SIG-M5 treated with dmso at 0.1 percent for 504 hours (cell line): ENCODE measurements at regions not wholly inside any gene's neighbourhood (a gene's known extent, or its start where the extent isn't known, plus 50 kb on each side); places are given as distances from the start of the nearest gene placed in this dataset.
"Not testable (repeated sequence)": the region's sequence is repeated elsewhere in the genome, so short reads cannot be mapped to it uniquely, and the experiment has no call there.

ENCODE experiments used
- DNase-seq: peaks from one replicate; lab custom pipeline; 2025; ENCODE audit not compliant: unreplicated experiment; lab: John Stamatoyannopoulos, UW

DNA sequence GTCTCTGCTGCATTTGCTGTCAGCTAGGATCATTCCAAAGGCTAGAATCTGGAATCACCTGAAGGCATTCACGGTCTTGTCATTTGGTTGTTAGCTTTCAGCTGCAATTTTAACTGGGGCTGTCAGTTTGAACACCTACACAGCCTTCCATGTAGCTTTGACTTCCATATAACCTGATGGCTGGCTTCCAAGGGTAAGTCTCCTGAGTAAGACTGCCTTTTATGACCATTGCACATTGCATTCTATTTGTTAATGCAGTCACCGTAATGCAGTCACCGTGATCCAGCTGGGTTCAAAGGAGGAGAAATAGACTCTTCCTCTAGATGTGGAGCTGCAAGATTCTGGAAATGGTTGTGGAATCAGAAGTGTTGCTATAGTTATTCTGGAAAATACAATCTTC lies 1284.2 kb downstream of the ADGRL3 start:
- no peak for DNase-seq

DNA sequence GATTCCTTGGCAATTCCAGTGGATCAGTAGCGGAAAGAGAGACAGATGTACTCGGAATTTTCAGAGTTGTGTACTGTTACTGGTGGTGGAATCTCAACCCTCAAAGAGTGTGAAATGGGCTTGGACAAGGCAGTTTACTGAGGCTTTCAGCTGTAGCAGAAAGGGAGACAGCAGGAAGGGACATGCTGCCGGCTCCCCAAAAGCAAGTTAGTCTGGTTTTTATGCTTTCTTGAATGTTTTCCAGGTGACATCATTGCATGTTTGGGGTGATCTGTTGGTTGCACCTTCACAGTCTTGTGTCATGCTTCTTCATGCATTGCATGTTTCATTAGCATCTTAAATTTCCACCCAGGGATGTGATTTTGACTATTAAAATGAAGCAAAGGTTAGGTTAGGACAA lies 1282.2 kb downstream of the ADGRL3 start:
- DNase-seq, result no peak

DNA sequence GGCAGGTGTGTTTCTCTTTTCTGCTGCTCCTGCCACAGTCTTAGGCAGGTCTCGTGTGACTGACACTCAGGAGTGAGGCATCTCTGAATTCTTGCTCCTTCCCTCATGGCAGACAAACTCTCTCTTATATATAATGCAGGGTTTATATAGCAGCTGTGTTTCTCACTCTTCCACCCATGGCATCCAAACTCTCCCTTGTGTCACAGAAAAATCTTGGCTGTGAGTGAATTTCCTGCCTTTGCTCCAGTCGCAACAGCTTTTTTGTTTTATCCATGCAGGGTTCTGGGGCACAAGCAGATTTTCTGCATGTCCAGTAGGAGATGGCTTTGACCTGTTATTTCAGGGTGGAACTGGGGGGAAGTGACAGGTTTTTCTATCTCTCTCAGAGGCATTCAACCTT lies 1275.5 kb downstream of the ADGRL3 start:
- DNase-seq, result no peak

DNA sequence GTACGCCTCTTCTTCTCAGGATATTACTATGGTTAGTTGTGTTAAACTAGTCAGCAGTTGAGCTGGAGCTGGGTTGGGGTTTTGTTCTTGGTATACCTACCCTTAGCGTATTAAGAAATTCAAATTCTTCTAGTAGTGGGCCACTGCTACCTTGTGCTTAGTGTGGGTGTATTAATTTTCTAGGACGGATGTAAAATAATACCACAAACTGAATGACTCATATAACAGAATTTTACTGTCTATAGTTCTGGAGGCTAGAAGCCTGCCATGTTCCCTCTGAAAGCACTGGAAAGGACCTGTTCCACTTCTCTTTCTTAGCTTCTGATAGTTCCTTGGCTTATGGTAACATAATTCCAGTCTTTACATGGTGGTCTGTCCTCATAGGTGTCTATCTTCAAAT lies 1274.7 kb downstream of the ADGRL3 start:
- DNase-seq, result no peak

DNA sequence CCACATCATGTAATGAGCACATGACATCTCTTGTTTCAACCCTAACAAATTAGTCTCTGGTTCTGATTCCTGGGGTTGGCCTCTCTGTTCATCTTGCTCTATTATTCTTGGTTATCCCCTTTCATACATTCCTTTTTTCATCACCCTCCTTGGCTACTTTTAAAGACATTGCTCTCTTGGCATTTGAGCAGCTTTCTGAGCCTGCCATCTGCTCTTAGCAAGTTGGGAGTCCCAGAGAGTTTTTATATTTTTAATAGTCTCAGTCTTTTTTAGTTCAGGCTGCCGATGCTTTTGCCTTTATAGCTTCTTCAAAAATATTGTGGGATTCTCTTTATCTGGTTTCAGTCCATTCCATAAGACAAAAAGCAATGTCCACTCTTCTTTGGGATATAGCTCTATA lies 1270.9 kb downstream of the ADGRL3 start:
- no peak for DNase-seq

DNA sequence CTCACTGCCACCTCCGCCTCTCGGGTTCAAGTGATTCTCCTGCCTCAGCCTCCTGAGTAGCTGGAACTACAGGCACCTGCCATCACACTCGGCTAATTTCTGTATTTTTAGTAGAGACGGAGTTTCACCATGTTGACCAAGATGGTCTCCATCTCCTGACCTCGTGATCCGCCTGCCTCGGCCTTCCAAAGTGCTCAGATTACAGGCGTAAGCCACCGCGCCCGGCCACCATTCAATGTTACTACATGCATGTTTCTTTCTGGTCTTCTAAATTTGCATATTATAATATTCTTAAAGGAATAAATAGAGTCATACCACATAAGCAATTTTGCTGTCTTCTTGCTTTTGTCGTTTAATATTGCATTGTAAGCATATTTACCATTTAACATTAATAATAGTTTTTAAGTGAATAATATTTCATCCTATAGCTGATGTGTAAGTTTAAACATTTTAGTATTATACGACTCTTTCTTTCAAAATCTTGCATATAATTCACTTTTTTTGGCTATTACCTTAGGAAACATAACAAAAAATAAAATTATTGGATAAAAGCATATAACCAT lies 1270.4 kb downstream of the ADGRL3 start:
- DNase-seq, result no peak

DNA sequence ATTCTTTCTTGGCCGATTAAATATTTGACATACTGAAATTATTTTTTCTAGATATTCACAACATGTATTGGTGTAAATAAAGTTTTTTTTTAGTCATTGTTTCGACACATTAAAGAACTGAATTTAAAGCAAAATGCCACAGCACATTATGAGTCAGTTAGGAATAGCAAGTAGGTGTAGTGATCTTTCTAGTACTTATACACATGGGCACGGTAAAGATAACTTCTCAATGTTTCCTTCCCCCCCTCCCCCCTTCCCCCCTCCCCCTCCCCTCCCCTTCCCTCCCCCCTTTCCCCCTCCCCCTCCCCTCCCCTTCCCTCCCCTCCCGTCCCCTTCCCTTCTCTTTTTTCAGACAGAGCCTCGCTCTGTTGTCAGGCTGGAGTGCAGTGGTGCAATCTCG lies 1269.9 kb downstream of the ADGRL3 start:
- DNase-seq, result no peak

DNA sequence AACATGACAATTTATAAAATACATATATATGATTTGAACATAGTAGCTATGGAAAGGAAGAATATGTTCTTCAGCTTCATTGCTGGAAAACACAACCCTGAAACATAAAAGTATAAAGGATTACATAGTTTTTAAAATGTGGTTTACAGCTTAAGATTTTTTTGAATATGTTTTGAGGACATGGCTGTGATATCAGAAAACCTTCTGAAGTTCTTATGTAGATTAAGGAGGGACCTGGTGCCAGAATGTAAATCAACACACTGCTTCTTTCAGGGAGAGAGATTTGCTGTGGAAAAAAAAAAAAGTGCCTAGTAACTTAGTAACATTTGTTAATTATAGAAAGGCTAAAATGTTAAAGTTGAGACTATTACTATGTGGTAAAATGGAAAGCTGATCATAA lies 1261.8 kb downstream of the ADGRL3 start:
- DNase-seq, result no peak

DNA sequence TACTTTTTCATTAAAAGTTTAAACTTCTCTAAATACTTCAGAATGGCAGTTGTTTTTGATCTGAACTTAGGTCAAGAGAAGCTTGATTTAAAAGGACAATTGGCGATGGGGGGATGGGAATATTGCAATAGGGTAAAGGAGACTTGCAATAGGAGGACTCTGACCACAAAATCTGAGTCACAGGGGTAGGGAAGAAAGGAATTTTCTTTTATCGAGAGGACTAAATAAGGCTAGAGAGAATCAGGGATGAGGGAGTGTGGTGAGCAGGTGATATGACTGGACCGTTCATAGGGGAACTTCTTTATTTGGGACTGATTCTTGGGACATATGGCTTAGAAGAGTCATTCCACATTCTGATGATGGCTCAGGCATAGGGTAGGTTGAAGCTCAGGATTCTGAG lies 1260.2 kb downstream of the ADGRL3 start:
- DNase-seq, result no peak

DNA sequence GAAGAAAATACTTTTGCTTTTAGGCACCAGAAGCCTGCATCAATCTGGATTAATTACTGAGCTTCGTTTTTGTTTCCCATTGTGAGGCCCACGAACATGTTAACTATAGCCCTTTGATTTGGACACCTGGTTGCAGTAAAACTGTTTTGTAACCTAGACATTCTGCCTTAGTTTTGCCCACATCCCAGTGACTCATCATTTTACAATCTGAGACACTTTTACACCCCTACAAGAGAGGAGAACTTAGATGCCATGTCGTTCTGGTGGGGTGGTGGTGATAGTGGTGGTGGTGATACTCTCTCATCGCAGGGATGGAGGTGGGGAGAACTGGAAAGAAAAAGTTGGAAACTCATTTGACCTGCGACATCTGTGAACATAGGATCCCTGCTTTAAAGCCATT lies 1257.2 kb downstream of the ADGRL3 start:
- no peak for DNase-seq

DNA sequence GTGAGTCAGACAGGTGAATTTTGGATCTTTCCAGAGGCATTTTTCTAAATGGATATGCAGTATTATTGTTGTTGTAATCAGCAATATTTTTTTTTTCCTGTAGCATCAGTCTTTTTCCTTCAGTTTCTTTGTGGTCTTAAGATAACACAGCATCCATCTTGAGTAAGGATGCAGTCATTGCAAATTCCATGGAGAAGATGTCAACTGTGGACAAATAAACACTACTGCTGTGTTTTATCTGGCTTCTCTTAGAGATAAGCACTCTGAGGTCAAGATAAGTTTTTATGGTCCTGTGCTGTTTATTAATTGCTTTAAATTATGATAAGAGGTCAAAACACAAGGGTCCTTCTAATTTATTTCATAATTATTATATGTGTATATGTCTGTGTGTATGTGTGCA lies 1255.7 kb downstream of the ADGRL3 start:
- DNase-seq, result no peak

DNA sequence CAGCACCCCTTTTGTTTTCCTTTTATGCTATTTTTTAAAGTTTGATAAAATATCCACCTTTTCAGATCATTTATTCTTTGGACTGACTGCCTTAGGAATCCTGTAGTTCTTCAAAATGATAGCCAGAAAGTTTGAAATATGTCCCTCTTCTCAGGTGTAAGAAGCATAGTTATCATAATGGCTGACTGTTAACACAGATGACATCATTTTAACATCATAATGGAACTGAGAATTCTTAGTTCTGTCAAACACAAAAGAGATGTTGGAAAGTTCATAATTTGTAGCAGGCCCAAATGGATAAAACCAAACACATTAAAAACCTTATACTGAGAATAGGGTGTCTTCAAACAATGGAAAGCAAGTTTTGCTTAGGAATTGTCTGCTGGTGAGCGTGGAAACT lies 1254.4 kb downstream of the ADGRL3 start:
- DNase-seq, result no peak

DNA sequence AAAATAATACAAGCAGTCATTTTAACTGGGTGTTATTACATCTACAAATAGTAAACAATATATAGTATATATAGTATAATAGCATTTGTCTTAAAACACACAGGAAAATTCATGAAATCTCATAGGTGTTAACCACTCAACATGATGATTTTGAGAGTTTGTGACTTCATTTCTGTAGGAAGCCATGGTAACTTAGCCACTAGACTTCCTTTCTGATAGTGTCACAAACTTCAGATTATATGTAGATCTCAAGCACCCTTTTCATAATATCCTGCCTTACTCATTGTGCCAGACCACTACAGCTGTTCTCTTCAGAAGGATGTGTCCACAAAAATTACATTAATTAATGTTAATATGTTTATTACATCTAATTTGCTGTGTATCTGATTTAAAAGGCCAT lies 1250.6 kb downstream of the ADGRL3 start:
- no peak for DNase-seq

DNA sequence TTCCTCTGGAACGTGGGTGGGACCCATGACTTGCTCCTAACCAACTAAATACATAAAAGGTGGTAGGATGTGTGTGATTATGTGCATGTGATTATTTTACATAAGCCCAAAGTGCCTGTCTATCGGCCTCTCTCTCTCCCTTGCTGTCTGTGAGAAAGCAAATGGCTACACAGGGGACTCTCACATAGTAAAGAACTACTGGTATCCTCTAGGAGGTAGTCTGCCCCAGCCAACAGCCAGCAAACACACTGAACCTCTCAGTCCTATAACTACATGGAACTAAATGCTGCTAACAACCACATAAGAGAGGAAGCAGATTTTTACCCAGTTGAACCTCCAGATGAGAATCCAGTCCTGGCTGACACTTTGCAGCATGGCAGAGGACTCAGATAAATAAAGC lies 1249.4 kb downstream of the ADGRL3 start:
- no peak for DNase-seq

DNA sequence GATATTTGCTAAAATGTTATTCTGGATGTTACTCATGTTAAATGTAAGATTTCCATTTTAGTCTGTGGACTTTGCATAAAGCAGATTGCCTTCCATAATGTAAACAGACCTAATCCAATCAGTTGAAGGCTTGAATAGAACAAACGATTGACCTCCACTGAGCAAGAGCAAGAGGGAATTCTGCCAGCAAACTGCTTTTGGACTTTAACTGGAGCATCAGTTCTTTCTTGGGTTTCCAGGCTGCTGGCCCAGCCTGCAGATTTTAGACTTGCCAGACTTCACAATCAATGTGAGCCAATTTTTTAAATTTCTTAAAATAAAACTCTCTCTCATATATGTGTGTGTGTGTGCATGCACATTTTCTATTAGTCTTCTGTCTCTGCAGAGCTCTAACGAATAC lies 1248.8 kb downstream of the ADGRL3 start:
- no peak for DNase-seq

DNA sequence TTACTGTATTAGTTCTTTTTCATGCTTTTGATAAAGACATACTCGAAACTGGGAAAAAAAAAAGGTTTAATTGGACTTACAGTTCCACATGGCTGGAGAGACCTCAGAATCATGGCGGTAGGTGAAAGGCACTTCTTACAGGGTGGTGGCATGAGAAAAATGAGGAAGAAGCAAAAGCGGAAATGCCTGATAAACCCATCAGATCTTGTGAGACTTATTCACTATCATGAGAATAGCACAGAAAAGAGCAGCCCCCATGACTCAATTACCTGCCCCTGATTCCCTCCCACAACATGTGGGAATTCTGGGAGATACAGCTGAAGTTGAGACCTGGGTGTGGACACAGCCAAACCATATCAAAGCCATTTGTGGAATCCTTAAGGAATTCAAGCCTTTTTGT lies 1238.9 kb downstream of the ADGRL3 start:
- DNase-seq, result no peak

DNA sequence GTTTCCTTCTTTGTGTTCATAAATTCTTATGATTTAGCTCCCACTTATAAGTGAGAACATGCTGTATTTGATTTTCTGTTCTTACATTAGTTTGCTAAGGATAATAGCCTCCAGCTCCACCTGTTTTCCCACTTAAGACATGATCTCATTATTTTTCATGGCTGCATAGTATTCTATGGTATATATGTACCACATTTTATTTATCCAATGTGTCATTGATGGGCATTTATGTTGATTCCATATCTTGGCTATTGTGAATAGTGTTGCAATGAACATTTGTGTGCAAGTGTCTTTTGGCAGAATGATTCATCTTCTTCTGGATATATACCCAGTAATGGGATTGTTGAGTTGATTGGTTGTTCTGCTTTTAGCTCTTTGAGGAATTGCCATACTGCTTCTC lies 1234.8 kb downstream of the ADGRL3 start:
- no peak for DNase-seq

DNA sequence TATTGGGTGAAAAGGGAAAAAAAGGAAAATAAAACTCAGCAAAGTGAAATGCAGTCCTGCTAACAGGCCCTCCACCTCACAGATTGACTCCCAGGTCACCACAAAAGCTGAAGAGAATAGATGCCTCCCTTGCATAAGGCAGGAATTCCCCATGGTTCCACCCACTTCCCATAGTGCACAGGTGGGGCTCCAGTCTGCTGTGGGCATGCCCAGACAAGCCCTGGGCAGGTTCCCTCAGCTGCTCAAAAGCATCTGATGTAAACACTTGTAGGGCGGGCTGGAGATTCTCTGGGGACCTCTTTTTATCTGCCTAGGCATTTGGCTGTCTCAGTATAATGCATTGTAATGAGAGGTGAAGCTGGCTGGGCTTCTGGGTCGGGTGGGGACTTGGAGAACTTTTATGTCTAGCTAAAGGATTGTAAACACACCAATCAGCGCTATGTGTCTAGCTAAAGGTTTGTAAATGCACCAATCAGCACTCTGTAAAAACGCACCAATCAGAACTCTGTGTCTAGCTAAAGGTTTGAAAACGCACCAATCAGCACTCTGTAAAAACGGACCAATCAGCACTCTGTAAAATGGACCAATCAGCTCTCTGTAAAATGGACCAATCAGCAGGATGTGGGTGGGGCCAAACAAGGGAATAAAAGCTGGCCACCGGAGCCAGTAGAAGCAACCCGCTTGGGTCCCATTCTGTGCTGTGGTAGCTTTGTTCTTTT lies 1231.5 kb downstream of the ADGRL3 start:
- DNase-seq, result not testable (repeated sequence)

DNA sequence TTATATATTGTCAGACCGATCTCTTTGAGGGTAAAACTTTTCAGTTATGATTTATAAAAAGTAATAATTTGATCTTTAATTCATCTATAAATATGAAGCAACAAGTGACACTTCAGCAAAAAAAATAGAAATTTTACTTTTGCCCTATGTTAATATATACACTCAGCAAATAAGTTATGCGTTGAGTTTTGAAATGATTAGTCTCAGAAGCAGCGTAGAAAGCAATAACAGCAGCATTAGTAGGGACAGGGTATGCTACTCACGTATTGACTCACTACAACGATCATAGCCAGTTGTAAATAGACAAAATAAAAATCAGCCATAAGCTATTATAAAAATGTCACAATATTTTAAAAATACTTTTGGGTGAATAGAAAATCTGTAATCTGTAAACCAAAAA lies 1229.2 kb downstream of the ADGRL3 start:
- DNase-seq, result no peak

DNA sequence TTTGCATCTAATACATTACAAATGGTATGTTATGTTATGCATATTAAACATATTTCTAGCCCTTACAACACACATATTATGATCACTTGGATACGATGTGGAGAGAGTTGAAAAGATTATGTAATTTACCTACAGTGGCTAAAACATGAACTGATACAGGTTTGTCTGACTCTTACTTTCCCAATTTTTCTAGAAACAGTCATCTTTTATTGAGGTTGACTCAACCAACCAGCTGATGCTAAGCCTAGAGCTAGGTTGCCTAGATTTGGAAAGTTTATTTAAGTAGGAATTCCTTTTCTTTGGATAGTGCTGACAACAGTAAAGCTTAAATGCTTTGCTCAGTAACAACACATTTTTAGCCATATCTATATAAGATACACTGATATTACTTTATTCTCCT lies 1215.1 kb downstream of the ADGRL3 start:
- no peak for DNase-seq

DNA sequence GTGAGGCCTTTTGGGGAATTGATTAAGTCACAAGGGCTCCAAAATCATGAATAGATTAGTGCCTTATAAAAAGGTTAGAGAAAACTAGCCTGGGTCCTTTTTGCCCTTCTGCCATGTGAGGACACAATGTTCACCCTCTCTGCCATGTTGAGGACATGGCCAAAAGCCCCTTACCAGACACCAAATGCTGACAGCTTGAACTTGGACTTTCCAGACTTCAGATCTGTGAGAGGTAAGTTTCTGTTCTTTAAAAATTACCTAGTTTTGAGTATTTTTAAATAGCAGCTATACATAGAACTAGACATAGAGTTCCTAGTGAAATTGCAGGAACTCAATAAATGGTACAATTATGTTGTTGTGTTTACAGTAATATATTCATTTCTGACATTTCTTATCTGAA lies 1214.4 kb downstream of the ADGRL3 start:
- DNase-seq, result no peak

DNA sequence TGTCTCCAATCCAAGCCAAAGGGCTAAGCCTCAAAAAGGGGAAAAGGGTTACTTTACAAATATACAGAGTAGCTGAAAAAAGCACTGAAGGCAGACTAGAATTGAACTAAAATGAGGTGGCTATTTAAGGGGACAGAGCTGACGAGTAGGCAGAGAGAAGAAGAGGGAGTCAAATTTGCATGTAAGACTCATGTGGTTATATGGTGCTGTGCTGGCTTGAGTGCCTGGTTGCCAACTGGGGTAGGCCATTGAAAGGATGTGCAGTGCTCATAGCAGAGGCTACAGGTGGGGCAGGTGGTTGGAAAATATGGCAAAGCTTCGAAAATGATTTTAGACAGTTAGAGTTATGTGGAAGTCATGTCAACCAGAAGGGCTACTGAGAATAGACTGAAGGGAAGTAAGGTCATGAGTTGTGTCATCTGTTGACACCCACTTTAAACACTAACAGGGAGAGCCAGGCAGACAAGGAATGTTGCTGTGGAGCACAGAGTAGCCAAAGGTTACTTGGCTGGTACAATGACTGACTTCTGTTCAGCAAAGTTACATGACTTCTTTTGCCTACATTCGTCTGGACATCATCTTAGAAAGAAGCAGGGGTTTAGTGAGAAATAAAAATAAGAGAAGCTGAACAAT lies 1210.4 kb downstream of the ADGRL3 start:
- no peak for DNase-seq

DNA sequence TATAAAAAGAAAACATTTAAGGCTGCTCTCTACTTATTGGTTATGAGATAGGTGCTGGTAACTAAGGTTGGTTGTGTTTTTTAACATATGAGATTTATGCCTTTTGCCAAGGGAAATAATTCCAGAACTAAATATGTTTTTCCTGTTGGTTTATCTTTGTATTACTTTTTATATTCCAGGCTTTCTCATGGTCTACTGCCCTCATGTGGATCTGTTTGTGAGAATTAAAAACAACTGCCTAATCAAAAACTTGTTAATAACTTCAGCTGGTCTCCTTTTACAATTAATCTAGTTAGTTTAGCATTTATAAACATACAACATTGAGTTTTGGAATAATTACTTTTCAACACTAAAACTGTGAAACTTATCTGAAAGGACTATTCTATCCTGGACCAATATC lies 1208.3 kb downstream of the ADGRL3 start:
- DNase-seq, result no peak
